Activated T-helper 2 cell treated with anti-CD3 and anti-CD28 coated beads, Interferon-gamma antibody, Interleukin-2, Interleukin-4, amounts not matched to agents 10 μg/mL and 5 μg/mL and 100 μg/mL, durations not matched to agents 14 hours and 24 hours and 36 hours (primary cell): ENCODE measurements at regions not wholly inside any gene's neighbourhood (a gene's known extent, or its start where the extent isn't known, plus 50 kb on each side); places are given as distances from the start of the nearest gene placed in this dataset.
A peak's percentile ranks its signal among the peaks of the same experiment; 100 is the strongest.

Experiments
- DNase-seq: peaks from one replicate; pipeline ENCODE4 v3.0.0; 2021; ENCODE audit warnings: low spot score
- H3K27ac Mint-ChIP-seq: one replicate; pipeline ENCODE4 v1.8.0; 2021; ENCODE audit warnings: mixed read lengths
- H3K27me3 Mint-ChIP-seq: one replicate; pipeline ENCODE4 v1.8.0; 2021; ENCODE audit warnings: low read depth, mixed read lengths
- H3K36me3 Mint-ChIP-seq: one replicate; pipeline ENCODE4 v1.8.0; 2021; ENCODE audit warnings: low read depth, mixed read lengths
- H3K4me1 Mint-ChIP-seq: one replicate; pipeline ENCODE4 v1.8.0; 2021; ENCODE audit warnings: low read depth, mixed read lengths
- H3K4me3 Mint-ChIP-seq: one replicate; pipeline ENCODE4 v1.8.0; 2021; ENCODE audit warnings: low read depth, mild to moderate bottlenecking, moderate library complexity, mixed read lengths
- H3K9me3 Mint-ChIP-seq: one replicate; pipeline ENCODE4 v1.8.0; 2021; ENCODE audit warnings: mixed read lengths
- intact Hi-C: fragments of 100-400 bp; cut with micrococcal nuclease; formaldehyde crosslinking; loops from one replicate; pipeline ENCODE4 v1.15.1; 2023

DNA sequence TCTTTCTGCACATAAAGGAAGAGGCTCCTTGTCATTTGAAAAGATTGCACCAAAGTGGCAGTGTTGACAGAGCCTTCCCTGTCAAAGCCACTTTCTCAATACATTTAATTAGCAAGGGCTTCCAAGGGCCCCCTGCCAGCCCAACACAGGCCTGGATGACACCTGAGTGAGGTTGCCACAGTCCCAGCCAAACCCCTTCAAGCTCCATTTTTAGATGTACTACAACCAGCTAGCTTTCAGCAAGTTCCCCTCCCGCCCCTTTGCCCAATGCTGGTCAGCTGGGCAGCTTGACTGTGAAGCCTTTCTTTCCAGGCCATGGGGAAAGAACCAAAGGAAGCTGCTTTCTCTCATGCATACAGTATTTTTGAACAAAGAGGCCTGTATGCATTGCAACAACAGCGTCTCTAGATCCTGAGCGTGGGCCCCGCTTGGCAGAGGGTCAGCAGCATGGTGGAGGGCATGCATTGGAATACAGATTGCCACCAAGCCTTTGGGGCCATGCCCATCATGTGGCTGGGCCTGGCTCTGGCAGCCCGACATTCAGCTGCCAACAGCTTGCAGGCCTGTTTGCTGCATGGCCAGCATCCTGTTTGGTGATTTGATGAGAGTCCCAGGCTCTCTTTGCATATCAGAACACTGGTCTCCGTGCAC lies 261.1 kb upstream of the GATB start:
- H3K4me1 Mint-ChIP-seq = peaks cover 10% of the 10 kb centered on the region
- DNase-seq = no peak
- intact Hi-C loops = no loop called here
- peaks cover 2% of the 10 kb centered on the region for H3K27me3 Mint-ChIP-seq
- no peak overlapping the region for H3K4me3 Mint-ChIP-seq
- H3K36me3 Mint-ChIP-seq = no peaks in the 10 kb centered on the region
- H3K9me3 Mint-ChIP-seq = no peaks in the 10 kb centered on the region
- no peak overlapping the region for H3K27ac Mint-ChIP-seq

DNA sequence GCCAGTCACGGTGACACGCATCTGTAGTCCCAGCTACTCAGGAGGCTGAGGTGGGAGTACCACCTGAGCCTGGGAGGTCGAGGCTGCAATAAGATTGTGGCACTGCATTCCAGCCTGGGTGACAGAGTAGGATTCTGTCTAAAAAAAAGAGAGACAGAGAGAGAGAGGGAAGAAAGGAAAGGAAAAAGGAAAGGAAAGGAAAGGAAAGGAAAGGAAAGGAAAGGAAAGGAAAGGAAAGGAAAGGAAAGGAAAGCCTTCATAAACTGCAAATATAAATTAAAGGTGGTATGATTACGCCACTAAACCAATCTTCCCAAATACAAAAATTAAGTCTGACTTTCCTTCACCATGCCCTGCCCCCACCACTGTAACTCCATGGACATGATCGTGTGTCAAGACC lies 259.3 kb upstream of the GATB start:
- DNase-seq = no peak
- H3K27ac Mint-ChIP-seq = no peak overlapping the region
- H3K27me3 Mint-ChIP-seq = peaks cover 2% of the 10 kb centered on the region
- H3K36me3 Mint-ChIP-seq = no peaks in the 10 kb centered on the region
- intact Hi-C loops = no loop called here
- H3K4me3 Mint-ChIP-seq = no peak overlapping the region
- H3K4me1 Mint-ChIP-seq = peaks cover 4% of the 10 kb centered on the region
- no peaks in the 10 kb centered on the region for H3K9me3 Mint-ChIP-seq

DNA sequence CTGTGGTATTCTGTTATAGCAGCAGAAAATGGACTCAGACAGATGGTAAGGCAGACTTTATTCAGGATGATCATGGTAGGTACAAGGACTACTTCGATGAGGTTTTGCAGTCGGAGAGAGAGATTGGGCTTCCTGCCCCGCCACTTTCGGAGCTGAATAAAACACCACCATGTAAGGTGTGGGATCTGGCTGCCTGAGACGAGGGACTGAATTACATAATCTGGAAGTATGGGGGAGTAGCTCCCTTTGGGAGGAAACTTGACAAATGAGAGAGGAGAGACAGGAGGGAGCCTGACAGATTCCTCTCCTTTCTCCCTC lies 255.5 kb upstream of the GATB start:
- H3K36me3 Mint-ChIP-seq = no peaks in the 10 kb centered on the region
- H3K4me3 Mint-ChIP-seq = no peak overlapping the region
- no peak overlapping the region for H3K27ac Mint-ChIP-seq
- DNase-seq = no peak
- peaks cover 4% of the 10 kb centered on the region for H3K9me3 Mint-ChIP-seq
- peaks cover 21% of the 10 kb centered on the region for H3K4me1 Mint-ChIP-seq
- intact Hi-C loops = no loop called here
- peaks cover 2% of the 10 kb centered on the region for H3K27me3 Mint-ChIP-seq

DNA sequence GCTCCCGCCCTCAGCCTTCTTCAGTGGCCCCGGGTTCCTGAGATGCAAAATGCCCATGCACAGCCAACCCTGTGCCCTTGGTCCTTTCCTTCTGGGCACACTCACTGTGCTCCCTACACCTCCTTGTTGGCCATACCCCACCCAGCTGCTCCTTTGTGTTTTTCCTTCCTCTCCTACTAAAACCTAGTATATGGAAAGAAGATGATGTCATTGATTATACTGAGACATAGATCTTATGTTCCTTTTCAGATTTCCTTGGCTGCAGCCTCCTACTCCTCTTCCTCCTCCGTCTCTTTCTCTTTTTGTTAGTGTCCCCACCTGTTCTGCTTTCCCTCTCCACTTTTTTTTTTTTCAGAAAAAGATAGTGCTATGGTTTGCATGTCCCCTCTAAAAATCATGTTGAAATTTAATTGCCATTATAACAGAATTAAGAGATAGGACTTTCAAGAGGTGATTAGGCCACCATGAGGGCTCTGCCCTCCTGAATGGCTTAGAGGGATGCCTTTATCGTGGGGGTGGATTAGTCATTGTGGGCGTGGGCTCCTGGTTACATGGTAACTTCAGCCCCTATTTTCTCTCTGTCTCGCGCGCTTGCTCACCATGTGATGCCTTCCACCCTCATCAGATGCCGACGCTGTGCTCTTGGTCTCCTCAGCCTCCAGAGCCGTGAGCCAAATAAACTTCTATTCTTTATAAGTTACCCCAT lies 254.9 kb upstream of the GATB start:
- no peak overlapping the region for H3K27ac Mint-ChIP-seq
- H3K4me1 Mint-ChIP-seq = peaks cover 24% of the 10 kb centered on the region

DNA sequence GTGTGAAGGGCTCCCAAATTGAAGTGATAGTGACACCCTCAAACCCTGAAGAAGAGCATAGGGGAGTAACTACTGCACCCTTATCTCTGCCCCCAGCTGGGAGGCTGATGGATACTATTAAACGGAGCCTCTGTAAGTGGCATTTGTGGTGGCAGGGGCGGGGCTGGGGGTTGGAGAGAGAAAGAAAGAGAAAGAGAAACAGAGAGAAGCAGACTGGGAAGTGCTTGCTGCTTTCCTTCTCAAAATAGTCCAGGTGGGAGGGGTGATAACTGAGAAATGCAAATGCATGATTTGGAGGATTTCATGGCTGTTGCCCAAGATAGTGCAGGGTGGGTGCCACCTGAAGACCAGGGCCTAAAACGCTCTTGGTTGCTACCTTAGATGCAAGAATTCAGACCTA lies 253.5 kb upstream of the GATB start:
- Mint-ChIP-seq H3K4me1 (peaks cover 31% of the 10 kb centered on the region), H3K9me3 (peaks cover 4% of the 10 kb centered on the region), H3K27me3 (peaks cover 2% of the 10 kb centered on the region), H3K4me3 (no peak overlapping the region), H3K36me3 (no peaks in the 10 kb centered on the region), H3K27ac (no peak overlapping the region)
- intact Hi-C loops = no loop called here
- peak; percentile 56 for DNase-seq

More for the DNA sequence above, 254.9 kb upstream of the GATB start:
- Mint-ChIP-seq H3K4me3 (no peak overlapping the region), H3K9me3 (peaks cover 4% of the 10 kb centered on the region), H3K36me3 (no peaks in the 10 kb centered on the region), H3K27me3 (peaks cover 2% of the 10 kb centered on the region)
- no peak for DNase-seq
- intact Hi-C loops = no loop called here

DNA sequence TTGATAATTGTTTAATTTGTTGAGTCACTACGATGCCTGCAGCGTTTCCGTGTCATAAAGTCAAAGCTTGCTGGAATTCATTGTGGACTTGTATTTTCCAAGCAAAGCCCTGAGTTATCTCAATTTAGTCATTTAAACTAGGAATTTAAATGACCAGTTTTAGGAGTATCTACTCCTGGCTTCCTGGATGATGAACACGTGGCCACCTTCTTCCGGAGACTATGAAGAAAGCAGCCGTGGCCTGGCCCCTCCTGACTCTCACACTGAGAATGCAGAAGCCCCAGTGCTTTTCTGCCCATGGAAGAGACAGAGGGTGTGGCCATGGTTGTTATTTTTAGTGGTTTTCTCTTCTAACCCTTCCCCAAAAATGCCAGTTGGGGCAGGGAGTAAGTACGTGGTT lies 250.7 kb upstream of the GATB start:
- DNase-seq = no peak
- intact Hi-C loops = no loop called here
- H3K9me3 Mint-ChIP-seq = peaks cover 4% of the 10 kb centered on the region
- H3K4me1 Mint-ChIP-seq = peaks cover 31% of the 10 kb centered on the region
- H3K27me3 Mint-ChIP-seq = peaks cover 7% of the 10 kb centered on the region
- H3K4me3 Mint-ChIP-seq = no peak overlapping the region
- H3K27ac Mint-ChIP-seq = no peak overlapping the region
- H3K36me3 Mint-ChIP-seq = no peaks in the 10 kb centered on the region

DNA sequence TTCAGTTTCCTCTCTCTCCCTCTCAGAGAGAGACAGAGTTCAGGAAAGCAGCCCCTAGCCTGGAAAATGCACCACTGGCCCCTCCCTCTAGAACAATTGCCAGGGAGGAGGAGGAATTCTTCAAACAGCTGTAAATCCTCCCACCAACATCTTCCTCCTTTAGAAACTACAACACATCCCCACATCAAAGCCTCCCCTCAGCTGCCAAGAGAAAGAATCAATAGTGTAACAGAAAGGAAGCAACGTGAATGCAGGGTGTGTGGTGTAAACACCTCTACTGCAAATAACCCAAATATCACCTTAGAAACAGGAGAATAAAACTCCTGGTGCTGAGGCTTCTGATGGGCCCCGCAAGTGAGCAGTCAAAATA lies 249.9 kb upstream of the GATB start:
- H3K9me3 Mint-ChIP-seq = peaks cover 4% of the 10 kb centered on the region
- peak overlapping the region; percentile 31 for H3K4me3 Mint-ChIP-seq

DNA sequence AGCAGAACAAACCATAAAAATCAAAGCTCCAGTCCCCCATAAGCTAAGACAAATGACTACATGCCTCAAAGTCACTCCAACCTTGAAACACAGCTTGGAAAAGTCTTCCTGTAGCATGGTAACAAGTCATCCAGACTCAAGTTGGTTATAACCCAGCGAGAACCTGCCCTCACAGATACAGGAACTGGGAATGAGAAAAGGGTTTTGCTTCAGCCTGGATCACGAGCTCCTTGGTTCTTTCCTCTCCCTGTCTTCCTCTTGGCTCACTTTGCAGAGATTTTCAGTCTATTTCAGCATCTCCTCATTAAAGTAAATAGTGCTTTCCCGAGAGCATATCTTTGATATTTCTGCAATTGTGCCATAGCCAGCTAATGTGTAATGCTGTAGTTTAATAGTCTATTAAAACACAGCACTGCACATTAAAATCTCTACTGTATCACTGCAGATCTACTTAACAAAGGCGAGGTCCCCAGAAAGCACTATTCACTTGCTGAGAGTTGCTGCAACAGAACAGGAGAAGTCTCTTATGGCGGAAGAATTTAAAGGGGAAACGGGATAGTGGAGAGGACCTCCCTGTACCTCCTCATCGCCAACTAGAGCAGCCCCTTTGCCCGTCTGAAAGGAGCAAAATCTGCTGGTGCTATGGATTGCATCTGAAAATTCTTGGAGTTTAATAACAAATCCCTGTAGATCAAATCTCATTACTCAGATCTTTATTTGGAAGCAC lies 249.3 kb upstream of the GATB start:
- Mint-ChIP-seq H3K27me3 (peaks cover 10% of the 10 kb centered on the region), H3K4me1 (peaks cover 28% of the 10 kb centered on the region), H3K9me3 (peaks cover 4% of the 10 kb centered on the region), H3K36me3 (no peaks in the 10 kb centered on the region), H3K4me3 (no peak overlapping the region), H3K27ac (no peak overlapping the region)
- no peak for DNase-seq
- intact Hi-C loops = no loop called here

More for the DNA sequence above, 249.9 kb upstream of the GATB start:
- Mint-ChIP-seq H3K4me1 (peaks cover 30% of the 10 kb centered on the region), H3K27ac (no peak overlapping the region), H3K27me3 (peaks cover 10% of the 10 kb centered on the region), H3K36me3 (no peaks in the 10 kb centered on the region)
- intact Hi-C loops = no loop called here
- DNase-seq = no peak

DNA sequence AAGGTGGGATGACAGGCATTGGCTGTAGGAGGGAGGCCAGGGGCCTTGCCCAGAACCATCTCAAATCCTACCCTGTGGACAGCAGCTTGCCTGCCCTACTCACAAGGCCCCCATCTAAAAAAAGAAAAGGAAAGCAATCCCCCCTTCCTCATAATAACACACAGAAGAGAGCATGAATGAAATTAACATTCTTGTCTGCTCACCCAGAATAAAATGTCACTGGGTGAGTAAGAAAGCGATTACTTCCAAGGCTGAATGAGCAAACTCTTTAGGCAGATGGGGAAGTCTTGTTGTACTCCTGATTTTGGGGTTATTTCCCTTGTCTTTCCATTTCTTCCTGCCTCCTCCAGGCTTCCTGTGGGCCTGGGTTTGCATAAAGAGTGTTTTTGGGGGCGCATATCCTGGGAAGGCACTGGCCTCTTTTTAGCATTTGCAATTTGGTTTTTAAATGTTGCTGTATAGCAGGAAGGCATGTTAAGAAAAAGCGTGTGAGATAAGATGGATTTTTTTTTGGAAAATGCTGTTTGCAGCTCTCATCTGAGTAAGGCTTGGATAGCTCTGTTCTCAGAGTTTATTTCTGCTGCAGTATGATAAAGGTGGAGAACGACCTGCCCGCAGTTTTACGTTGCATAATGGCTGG lies 248.3 kb upstream of the GATB start:
- H3K4me3 Mint-ChIP-seq = no peak overlapping the region
- H3K27ac Mint-ChIP-seq = no peak overlapping the region
- H3K36me3 Mint-ChIP-seq = no peaks in the 10 kb centered on the region
- H3K4me1 Mint-ChIP-seq = peaks cover 22% of the 10 kb centered on the region
- no peak for DNase-seq
- peaks cover 4% of the 10 kb centered on the region for H3K9me3 Mint-ChIP-seq
- peaks cover 10% of the 10 kb centered on the region for H3K27me3 Mint-ChIP-seq
- intact Hi-C loops = no loop called here

DNA sequence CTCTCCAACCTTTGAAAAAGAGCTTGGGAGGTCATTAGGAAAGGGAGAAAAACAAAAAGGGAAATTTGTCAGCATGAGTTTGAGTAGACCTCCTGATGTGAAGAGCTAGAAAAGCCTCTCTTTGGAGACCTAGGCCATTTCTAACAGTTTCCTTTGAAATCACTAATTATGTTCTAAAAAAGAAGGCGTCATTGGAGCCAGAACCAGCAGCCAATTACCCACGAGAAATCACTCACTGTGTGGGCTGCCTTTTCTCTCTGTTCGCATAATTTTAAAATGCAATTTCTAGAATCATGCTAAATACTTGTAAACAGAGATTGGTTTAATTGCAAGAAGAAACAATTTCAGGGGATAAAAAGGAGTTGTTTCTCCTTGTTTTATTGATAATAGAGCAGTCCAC lies 246.3 kb upstream of the GATB start:
- no peaks in the 10 kb centered on the region for H3K9me3 Mint-ChIP-seq
- H3K27ac Mint-ChIP-seq = no peak overlapping the region
- peaks cover 17% of the 10 kb centered on the region for H3K4me1 Mint-ChIP-seq
- intact Hi-C loops = no loop called here
- H3K36me3 Mint-ChIP-seq = no peaks in the 10 kb centered on the region
- no peak for DNase-seq
- no peak overlapping the region for H3K4me3 Mint-ChIP-seq
- peaks cover 17% of the 10 kb centered on the region for H3K27me3 Mint-ChIP-seq

DNA sequence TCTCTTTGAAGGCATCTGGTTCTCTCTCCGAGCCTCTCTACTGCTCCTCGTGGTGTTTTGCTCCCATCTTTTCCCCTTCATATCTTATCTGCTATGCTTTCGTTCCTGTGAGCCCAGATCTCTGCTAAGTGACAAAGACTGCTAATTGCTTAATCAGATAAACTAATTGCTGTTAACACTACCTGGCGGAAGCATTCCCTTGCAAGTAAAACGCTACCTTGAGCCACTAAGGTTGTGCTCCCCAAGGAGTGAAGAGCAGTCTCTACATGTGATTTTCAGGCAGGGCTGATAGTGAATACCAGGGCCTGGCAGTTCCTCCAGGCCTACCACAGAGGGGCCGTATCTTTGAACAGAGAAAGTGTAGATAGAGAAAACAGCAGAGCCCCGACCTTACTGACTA lies 244.0 kb upstream of the GATB start:
- H3K27ac Mint-ChIP-seq = no peak overlapping the region
- H3K9me3 Mint-ChIP-seq = no peaks in the 10 kb centered on the region
- peaks cover 5% of the 10 kb centered on the region for H3K4me1 Mint-ChIP-seq
- intact Hi-C loops = no loop called here
- no peaks in the 10 kb centered on the region for H3K36me3 Mint-ChIP-seq
- H3K4me3 Mint-ChIP-seq = no peak overlapping the region
- peaks cover 17% of the 10 kb centered on the region for H3K27me3 Mint-ChIP-seq
- no peak for DNase-seq

DNA sequence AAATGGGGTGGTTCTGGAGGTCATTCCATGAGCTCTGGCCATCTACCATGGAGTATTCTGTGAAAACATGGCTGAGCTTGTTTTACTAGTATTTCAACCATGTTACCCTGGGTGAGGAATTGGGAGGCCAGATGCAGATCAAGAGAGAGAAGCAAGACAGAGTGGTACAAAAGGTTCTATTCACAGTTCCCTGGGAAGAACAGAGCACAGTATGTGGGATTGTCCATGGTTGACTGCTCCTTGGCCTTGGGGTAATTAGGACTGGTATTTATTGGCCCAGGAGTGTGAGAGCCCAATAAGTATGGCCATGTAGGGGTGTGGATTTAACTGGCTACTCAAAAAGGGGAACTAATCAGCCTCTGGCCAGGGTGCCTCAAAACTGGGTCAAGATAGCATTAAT lies 239.7 kb upstream of the GATB start:
- intact Hi-C loops = no loop called here
- H3K4me1 Mint-ChIP-seq = peaks cover 5% of the 10 kb centered on the region
- peaks cover 7% of the 10 kb centered on the region for H3K27me3 Mint-ChIP-seq
- no peaks in the 10 kb centered on the region for H3K9me3 Mint-ChIP-seq
- no peaks in the 10 kb centered on the region for H3K36me3 Mint-ChIP-seq
- no peak overlapping the region for H3K27ac Mint-ChIP-seq
- DNase-seq = no peak
- H3K4me3 Mint-ChIP-seq = no peak overlapping the region

DNA sequence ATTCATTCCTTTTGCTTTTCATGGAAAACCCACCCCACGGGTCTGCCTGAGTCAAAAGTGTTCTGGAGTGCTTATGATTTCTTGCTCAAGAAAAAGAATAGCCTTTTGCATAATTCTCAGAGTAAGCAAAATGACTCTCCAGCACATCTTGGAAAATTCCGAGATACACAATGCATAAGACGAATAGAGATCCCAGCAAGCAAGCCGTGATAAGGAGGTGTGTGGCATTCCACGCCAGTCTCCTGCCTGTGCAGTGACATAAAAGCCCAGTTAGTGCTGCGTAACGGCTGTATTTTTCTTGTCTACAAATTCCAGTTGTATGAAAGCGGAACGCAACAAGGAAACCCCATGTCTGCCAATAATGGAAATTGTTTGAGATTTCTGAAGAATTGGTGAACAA lies 237.9 kb upstream of the GATB start:
- Mint-ChIP-seq H3K27ac (no peak overlapping the region), H3K9me3 (peaks cover 4% of the 10 kb centered on the region), H3K27me3 (peaks cover 7% of the 10 kb centered on the region), H3K36me3 (no peaks in the 10 kb centered on the region), H3K4me1 (peaks cover 10% of the 10 kb centered on the region), H3K4me3 (no peak overlapping the region)
- intact Hi-C loops = no loop called here
- no peak for DNase-seq
